ENCODE measurements at regions not wholly inside any gene's neighbourhood (a gene's known extent, or its start where the extent isn't known, plus 50 kb on each side); places are given as distances from the start of the nearest gene placed in this dataset.

GRCh38 chr1:79271759-79272158, 265.2 kb upstream of the ADGRL4 start:
- in situ Hi-C loops (cut with MboI; ENCODE audit: low sequenced_read_pairs, unreplicated experiment) = no loop called here
- no peak for TF ChIP-seq CTCF (IDR thresholded peaks at IDR 0.05; ENCODE audit: borderline replicate concordance, control extremely low read depth, extremely low read depth, insufficient read depth, missing control alignments)
- DNase-seq (ENCODE audit: low spot score) = no peak

GRCh38 chr1:79264975-79265818, 258.7 kb upstream of the ADGRL4 start:
- DNase-seq (ENCODE audit: low spot score) = no peak
- TF ChIP-seq CTCF (IDR thresholded peaks at IDR 0.05; ENCODE audit: borderline replicate concordance, control extremely low read depth, extremely low read depth, insufficient read depth, missing control alignments) = no peak
- in situ Hi-C loops (cut with MboI; ENCODE audit: low sequenced_read_pairs, unreplicated experiment) = no loop called here

GRCh38 chr1:79264285-79264684, 257.8 kb upstream of the ADGRL4 start:
- no peak for TF ChIP-seq CTCF (IDR thresholded peaks at IDR 0.05; ENCODE audit: borderline replicate concordance, control extremely low read depth, extremely low read depth, insufficient read depth, missing control alignments)
- in situ Hi-C loops (cut with MboI; ENCODE audit: low sequenced_read_pairs, unreplicated experiment) = no loop called here
- no peak for DNase-seq (ENCODE audit: low spot score)

GRCh38 chr1:79262745-79263258, 256.3 kb upstream of the ADGRL4 start:
- in situ Hi-C loops (cut with MboI; ENCODE audit: low sequenced_read_pairs, unreplicated experiment) = no loop called here
- DNase-seq (ENCODE audit: low spot score) = no peak
- no peak for TF ChIP-seq CTCF (IDR thresholded peaks at IDR 0.05; ENCODE audit: borderline replicate concordance, control extremely low read depth, extremely low read depth, insufficient read depth, missing control alignments)

GRCh38 chr1:79259390-79260336, 253.1 kb upstream of the ADGRL4 start:
- peak; percentile 46 for DNase-seq (ENCODE audit: low spot score)
- in situ Hi-C loops (cut with MboI; ENCODE audit: low sequenced_read_pairs, unreplicated experiment) = no loop called here
- TF ChIP-seq CTCF (IDR thresholded peaks at IDR 0.05; ENCODE audit: borderline replicate concordance, control extremely low read depth, extremely low read depth, insufficient read depth, missing control alignments) = peak; percentile 44

GRCh38 chr1:79255421-79255820, 248.9 kb upstream of the ADGRL4 start:
- no peak for TF ChIP-seq CTCF (IDR thresholded peaks at IDR 0.05; ENCODE audit: borderline replicate concordance, control extremely low read depth, extremely low read depth, insufficient read depth, missing control alignments)
- in situ Hi-C loops (cut with MboI; ENCODE audit: low sequenced_read_pairs, unreplicated experiment) = no loop called here
- DNase-seq (ENCODE audit: low spot score) = no peak
